ENCODE measurements at regions not wholly inside any gene's neighbourhood (a gene's known extent, or its start where the extent isn't known, plus 50 kb on each side); places are given as distances from the start of the nearest gene placed in this dataset.
"Not testable (repeated sequence)": the region's sequence is repeated elsewhere in the genome, so short reads cannot be mapped to it uniquely, and the experiment has no call there.

DNA sequence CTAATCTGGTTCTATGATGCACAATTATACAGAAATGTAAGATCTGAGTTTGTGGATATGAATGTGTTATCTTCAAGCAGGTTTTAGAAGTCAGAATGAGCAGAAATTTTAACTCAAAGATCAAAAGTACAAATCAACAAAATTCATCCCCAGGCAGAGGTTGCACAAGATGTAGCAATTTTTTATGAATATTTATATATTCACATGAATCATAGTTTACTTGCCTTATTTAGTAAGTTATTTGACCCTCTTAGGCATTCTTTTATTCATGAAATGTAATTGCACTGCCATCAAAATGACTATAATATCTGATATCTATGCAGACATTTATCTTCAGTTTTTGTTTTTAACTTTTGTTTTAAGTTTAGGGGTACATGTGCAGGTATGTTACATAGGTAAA is 103.1 kb upstream of the DAZL start:
- DNase-seq (ENCODE audit: low read depth in 2 of 2) = no peak

DNA sequence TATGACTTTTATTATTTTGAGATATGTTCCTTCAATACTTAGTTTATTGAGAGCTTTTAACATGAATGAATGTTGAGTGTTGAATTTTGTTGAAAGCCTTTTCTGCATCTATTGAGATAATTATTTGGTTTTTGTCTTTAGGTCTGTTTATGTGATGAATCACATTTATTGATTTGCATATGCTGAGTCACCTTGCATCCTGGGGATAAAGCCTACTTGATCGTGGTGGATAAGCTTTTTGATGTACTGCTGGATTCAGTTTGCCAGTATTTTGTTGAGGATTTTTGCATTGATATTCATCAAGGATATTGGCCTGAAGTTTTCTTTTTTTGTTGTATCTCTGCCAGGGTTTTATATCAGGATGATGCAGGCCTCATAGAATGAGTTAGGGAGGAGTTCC is 106.5 kb upstream of the DAZL start:
- DNase-seq (ENCODE audit: low read depth in 2 of 2) = not testable (repeated sequence)

DNA sequence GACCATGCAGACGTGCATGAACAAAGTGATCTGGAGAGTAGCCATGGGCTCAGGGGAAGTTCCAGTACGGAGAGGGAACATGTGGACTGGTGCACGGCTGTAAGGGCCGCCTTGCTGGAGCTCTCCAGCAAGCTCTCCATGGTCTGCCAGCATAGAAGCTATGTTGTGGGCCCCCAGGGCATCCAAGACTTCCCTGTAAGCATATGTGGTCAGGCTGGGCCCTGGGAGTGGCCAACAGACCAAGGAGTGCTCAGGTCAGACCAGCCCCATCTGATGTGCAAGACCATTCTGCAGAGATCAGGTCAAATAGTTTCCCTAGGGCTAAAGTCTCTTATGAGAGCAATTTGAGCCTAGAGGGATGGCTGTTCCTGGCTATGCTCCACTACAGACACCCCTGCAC is 110.1 kb upstream of the DAZL start:
- no peak for DNase-seq (ENCODE audit: low read depth in 2 of 2)

GRCh38 chr3:16719426-16719825 is 114.2 kb upstream of the DAZL start:
- DNase-seq (ENCODE audit: low read depth in 2 of 2) = no peak

GRCh38 chr3:16720367-16720940 is 115.2 kb upstream of the DAZL start:
- DNase-seq (ENCODE audit: low read depth in 2 of 2) = no peak

- no peak for DNase-seq (ENCODE audit: low read depth in 2 of 2)
Measured at GRCh38 chr3:16721494-16721893, 116.3 kb upstream of the DAZL start.

DNA sequence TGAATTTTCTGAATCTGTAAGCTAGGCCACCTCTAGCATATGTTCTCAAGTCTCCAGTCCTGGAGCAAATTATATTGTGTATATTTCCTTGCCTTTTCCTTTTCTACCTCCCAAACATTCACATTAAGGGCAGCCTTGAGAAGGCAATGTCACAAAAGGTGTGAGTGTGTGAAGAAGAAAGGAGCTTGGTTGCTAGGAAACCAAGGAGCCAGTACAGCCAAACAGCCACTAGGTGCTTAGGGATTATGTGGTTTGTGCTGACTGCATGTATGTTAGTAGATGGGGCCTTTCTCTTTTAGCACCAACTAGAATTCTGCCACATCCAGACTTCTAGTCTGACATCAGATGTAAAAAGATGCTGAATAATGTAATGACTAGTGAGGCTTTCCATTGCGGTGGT is 118.8 kb upstream of the DAZL start:
- DNase-seq (ENCODE audit: low read depth in 2 of 2) = no peak

- no peak for DNase-seq (ENCODE audit: low read depth in 2 of 2)
Measured at GRCh38 chr3:16724487-16724886, 119.3 kb upstream of the DAZL start.

GRCh38 chr3:16725972-16726371 is 120.7 kb upstream of the DAZL start:
- DNase-seq (ENCODE audit: low read depth in 2 of 2) = no peak

DNA sequence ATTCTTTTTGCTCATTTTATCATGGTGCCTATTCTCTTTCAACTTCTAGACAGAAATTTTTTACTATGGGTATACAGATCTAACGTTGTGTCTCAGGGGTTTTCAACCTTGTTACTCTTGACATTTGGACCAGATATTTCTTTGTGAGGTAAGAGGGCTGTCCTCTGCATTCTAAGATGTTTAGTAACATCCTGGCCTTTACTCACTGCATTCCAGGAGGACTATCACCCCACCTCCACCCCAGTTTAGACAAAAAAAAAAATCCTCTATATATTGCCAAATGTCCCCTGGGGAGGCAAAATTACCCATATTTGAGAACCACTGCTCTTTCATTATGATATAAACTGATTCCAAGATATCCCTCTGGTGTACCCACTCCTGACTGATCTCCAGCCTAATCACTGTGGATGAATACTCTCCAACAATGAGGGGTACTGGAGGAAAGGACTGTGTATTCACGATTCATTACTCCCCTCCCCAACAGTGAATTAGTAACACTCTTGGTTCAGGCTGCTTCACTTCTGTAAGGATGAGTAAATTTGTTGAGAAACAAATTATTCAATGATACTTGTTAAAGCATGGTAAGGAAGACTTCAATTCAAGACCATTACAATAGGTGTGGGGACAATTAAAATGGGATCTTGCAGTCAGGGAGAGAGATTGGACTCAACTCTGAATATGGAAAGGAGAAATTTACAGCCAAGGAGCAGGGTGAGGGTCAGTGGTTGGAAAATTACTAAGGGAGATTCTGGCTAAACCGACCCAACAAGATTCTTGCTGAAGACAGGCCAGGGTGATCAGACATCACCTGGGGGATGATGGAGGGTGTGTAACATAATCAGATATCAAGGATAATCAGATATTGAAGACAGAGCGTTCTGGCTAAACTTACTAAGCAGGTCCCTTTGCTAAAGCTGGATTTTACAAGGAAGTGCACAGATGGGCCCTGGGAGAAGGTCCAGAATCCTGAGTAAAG is 123.8 kb upstream of the DAZL start:
- DNase-seq (ENCODE audit: low read depth in 2 of 2) = no peak

- DNase-seq (ENCODE audit: low read depth in 2 of 2) = no peak
Measured at GRCh38 chr3:16738451-16738850, 133.2 kb upstream of the DAZL start.

DNA sequence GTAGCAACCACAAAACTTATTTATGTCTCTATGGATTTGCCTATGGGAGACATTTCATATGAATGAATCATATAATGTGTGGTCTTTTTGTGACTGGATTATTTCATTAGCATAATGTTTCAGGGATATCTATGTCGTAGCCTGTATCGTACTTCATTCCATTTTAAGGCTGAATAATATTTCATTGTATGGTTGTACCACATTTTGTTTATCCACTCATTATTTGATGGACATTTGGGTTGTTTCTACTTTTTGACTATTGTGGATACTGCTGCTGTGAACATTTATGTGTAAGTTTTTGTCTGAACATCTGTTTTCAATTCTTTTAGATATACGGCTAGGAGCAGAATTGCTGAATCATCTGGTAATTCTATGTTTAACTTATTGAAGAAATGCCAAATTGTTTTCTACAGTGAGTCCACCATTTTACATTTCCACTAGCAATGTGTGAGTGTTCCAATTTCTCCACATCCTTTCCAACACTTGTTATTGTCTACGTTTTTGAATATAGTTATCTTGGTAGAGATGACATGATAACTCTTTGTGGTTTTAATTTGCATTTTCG is 134.4 kb upstream of the DAZL start:
- no peak for DNase-seq (ENCODE audit: low read depth in 2 of 2)

DNA sequence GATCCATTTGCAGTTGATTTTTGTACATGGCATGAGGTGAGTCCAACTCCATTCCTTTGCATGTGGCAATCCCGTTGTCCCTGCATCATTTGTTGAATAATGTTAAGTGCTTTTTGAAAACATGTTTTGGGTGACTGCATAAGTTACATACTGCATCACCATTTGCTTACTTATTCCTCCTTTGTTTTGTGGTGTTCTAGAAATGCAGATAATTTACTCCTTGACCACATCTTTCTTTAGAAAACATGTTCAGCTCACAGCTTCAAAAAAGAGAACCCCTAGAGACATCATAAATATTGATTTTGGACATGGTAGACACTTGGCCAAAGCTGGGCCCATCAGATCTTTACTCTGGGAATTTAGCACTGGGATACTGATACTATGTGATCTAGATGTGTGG is 135.3 kb upstream of the DAZL start:
- DNase-seq (ENCODE audit: low read depth in 2 of 2) = no peak

- peak; percentile 10 to 26 for DNase-seq (ENCODE audit: low read depth in 2 of 2)
Measured at GRCh38 chr3:16741103-16741758, 136.0 kb upstream of the DAZL start.

- no peak for DNase-seq (ENCODE audit: low read depth in 2 of 2)
Measured at GRCh38 chr3:16741890-16742289, 136.7 kb upstream of the DAZL start.

GRCh38 chr3:16743276-16743675 is 138.1 kb upstream of the DAZL start:
- no peak for DNase-seq (ENCODE audit: low read depth in 2 of 2)

DNA sequence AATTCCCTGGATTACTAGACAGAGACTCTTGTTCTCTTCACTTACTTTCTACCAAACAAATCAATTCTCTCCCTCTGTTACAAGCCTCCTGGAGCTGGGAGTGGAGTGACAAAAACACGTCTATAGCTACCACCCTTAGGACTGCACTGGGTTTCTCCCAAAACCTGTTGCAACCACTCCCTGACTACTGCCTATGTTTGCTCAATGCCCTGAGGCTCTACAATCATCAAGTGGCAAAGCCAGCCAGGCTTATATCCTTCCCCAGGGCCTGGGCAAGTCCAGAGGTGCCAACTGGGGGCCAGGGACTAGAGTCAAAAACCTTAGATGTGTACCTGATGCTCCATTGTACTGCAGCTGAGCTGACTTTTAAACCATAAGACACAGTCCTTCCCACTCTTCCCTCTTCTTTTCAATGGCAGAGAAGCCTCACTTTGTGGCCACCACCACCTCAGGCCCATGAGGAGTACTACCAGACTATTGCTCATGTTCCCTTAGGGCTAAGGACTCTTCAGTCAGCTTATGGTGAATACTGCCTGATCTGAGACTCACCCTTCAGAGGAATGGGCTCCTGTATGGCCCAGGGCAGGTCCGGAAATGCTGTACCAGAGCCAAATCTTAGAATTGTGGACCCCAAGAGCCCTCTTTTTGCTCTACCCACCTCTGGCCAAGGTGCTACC is 125.4 kb upstream of the PLCL2 start:
- DNase-seq (ENCODE audit: low read depth in 2 of 2) = no peak

DNA sequence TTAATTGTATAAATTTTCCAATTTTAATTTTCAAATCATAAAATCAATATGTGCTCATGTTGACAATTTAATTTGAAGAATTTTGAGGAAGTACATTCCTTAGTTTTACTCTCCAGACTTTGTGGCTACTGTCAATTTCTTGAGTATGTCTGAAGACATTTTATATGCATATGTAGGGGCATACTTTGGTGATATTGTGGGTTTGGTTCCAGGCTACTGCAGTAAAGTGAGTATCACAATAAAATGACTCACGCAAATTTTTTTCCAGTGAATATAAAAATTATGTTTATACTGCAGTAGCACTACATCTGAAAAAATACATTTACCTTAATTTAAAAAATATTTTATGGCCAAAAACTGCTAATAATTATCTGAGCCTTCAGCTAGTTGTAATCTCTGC is 123.2 kb upstream of the PLCL2 start:
- no peak for DNase-seq (ENCODE audit: low read depth in 2 of 2)

DNA sequence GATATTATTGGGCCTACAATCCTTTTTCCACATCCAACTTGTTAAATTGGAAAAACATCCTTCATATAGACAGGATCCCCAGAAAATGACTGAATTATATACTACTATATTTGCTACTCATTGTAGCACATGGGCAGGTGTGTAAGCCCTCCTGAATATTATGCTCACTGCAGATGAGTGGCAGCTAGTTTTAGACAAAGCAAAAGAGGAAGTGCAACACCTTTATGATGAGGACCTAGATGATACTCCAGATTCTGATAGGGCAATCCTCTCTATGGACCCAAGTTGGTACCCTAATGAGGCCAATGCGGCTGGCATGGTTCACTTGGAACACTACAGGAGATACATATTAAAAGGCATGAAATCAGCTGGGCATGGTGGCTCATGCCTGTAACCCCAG is 119.1 kb upstream of the PLCL2 start:
- DNase-seq (ENCODE audit: low read depth in 2 of 2) = no peak

DNA sequence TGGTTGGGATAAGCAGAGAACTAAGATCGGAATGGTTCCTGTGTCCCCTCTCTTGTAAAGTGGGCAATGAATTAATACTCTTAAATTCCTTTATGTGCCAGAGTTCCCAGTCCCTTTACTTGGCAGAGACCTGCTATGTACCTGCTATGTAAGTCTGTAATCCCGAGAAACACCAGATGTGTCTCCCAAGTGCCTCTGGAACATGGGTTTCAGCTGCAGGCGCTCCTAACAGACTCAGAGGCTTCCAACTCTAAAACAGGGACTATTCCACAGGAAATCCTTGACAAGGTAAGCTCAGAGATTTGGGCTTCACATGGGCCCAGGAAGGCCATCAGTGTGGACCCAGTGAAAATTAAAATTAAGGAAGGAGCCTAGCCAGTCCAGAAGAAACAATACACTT is 117.7 kb upstream of the PLCL2 start:
- no peak for DNase-seq (ENCODE audit: low read depth in 2 of 2)

GRCh38 chr3:16768014-16768413 is 116.7 kb upstream of the PLCL2 start:
- DNase-seq (ENCODE audit: low read depth in 2 of 2) = no peak

- DNase-seq (ENCODE audit: low read depth in 2 of 2) = no peak
Measured at GRCh38 chr3:16768956-16769355, 115.8 kb upstream of the PLCL2 start.
